Mesenchymal stem cell (in vitro differentiated cells and primary cell): ENCODE measurements at regions not wholly inside any gene's neighbourhood (a gene's known extent, or its start where the extent isn't known, plus 50 kb on each side); places are given as distances from the start of the nearest gene placed in this dataset.

Source experiments
- DNase-seq: peaks from one replicate; pipeline ENCODE4 v3.0.0-alpha.2; 2013
- H2AFZ ChIP-seq: one replicate; pipeline ENCODE4 v1.6.1; 2013; ENCODE audit warnings: low read depth, mild to moderate bottlenecking, control low read depth, inconsistent platforms, low read length, moderate library complexity
- H2AK5ac ChIP-seq: 2 replicates; pipeline ENCODE4 v1.6.1; 2013; ENCODE audit warnings: low read length, moderate library complexity, mild to moderate bottlenecking, inconsistent platforms; ENCODE audit not compliant: severe bottlenecking
- H2BK120ac ChIP-seq: one replicate; pipeline ENCODE4 v1.6.1; 2013; ENCODE audit warnings: low read depth, mild to moderate bottlenecking, inconsistent platforms, low read length, moderate library complexity
- H2BK12ac ChIP-seq, 2 experiments: one replicate each; pipeline ENCODE4 v1.6.1; 2013; ENCODE audit warnings: inconsistent platforms in 2 of 2, low read length in 2 of 2, mild to moderate bottlenecking in 2 of 2, moderate library complexity in 2 of 2, control low read depth in 1 of 2
- H2BK15ac ChIP-seq: one replicate; pipeline ENCODE4 v1.6.1; 2013; ENCODE audit warnings: mild to moderate bottlenecking, low read depth, inconsistent platforms; ENCODE audit not compliant: poor library complexity, severe bottlenecking
- H2BK5ac ChIP-seq: 2 replicates; pipeline ENCODE4 v1.6.1; 2013; ENCODE audit warnings: low read depth, mild to moderate bottlenecking, low read length, control low read depth, inconsistent platforms; ENCODE audit not compliant: poor library complexity, severe bottlenecking
- H3K14ac ChIP-seq, 2 experiments: one replicate each; pipeline ENCODE4 v1.6.1; 2013; ENCODE audit warnings: inconsistent platforms in 2 of 2, low read length in 2 of 2, control low read depth in 1 of 2, mild to moderate bottlenecking in 1 of 2, moderate library complexity in 1 of 2
- H3K18ac ChIP-seq, 2 experiments: one replicate each; pipeline ENCODE4 v1.6.1; 2013; ENCODE audit warnings: inconsistent platforms in 2 of 2, low read length in 2 of 2, control low read depth in 1 of 2, low read depth in 1 of 2, mild to moderate bottlenecking in 1 of 2
- H3K23ac ChIP-seq, 2 experiments: one replicate each; pipeline ENCODE4 v1.6.1; 2013; ENCODE audit warnings: inconsistent platforms in 2 of 2, low read length in 2 of 2, mild to moderate bottlenecking in 2 of 2, moderate library complexity in 2 of 2, control low read depth in 1 of 2
- H3K27ac ChIP-seq: 2 replicates; pipeline ENCODE4 v1.5.1; 2013; ENCODE audit warnings: mild to moderate bottlenecking, moderate library complexity, low read length, control low read depth, inconsistent platforms; ENCODE audit not compliant: poor library complexity, severe bottlenecking
- H3K27me3 ChIP-seq, 2 experiments: 2 replicates each; pipeline versions ENCODE4 v1.6.1 to v1.7.0; 2013; ENCODE audit warnings: low read length in 2 of 2, mild to moderate bottlenecking in 2 of 2, moderate library complexity in 2 of 2, control low read depth in 1 of 2, inconsistent platforms in 1 of 2; ENCODE audit not compliant: control insufficient read depth in 1 of 2, insufficient read depth in 1 of 2
- H3K36me3 ChIP-seq, 2 experiments: 2 replicates each; pipeline versions ENCODE4 v1.6.1 to v1.7.0; 2013; ENCODE audit warnings: low read length in 2 of 2, control low read depth in 1 of 2, inconsistent platforms in 1 of 2, low read depth in 1 of 2, mild to moderate bottlenecking in 1 of 2; ENCODE audit not compliant: insufficient read depth in 2 of 2, control insufficient read depth in 1 of 2
- H3K4ac ChIP-seq, 2 experiments: one replicate each; pipeline ENCODE4 v1.6.1; 2013; ENCODE audit warnings: inconsistent platforms in 2 of 2, low read length in 2 of 2, mild to moderate bottlenecking in 2 of 2, moderate library complexity in 2 of 2, control low read depth in 1 of 2, low read depth in 1 of 2
- H3K4me1 ChIP-seq: 2 replicates; pipeline ENCODE4 v1.6.1; 2013; ENCODE audit warnings: low read depth, low read length, control low read depth; ENCODE audit not compliant: control insufficient read depth, insufficient read depth
- H3K4me2 ChIP-seq: 2 replicates; pipeline ENCODE4 v1.6.1; 2013; ENCODE audit warnings: low read length, mild to moderate bottlenecking, inconsistent platforms; ENCODE audit not compliant: poor library complexity, severe bottlenecking
- H3K4me3 ChIP-seq, 2 experiments: 2 replicates each; pipeline versions ENCODE4 v1.5.1 to v1.7.0; 2013; ENCODE audit warnings: low read length in 2 of 2, mild to moderate bottlenecking in 2 of 2, control low read depth in 1 of 2, low read depth in 1 of 2; ENCODE audit not compliant: insufficient read depth in 1 of 2
- H3K79me1 ChIP-seq: replicated peaks from 2 replicates; pipeline ENCODE4 v1.6.1; 2013; ENCODE audit warnings: mild to moderate bottlenecking, control low read depth, low read length, inconsistent platforms; ENCODE audit not compliant: poor library complexity, severe bottlenecking
- H3K9ac ChIP-seq: 2 replicates; pipeline ENCODE4 v1.7.0; 2013; ENCODE audit warnings: mild to moderate bottlenecking, low read length, moderate library complexity
- H3K9me3 ChIP-seq: 2 replicates; pipeline ENCODE4 v1.7.0; 2013; ENCODE audit warnings: mild to moderate bottlenecking, low read length; ENCODE audit not compliant: control insufficient read depth
- H4K8ac ChIP-seq: one replicate; pipeline ENCODE4 v1.6.1; 2013; ENCODE audit warnings: inconsistent platforms, mild to moderate bottlenecking, low read length, moderate library complexity
- H4K91ac ChIP-seq: one replicate; pipeline ENCODE4 v1.6.1; 2013; ENCODE audit warnings: mild to moderate bottlenecking, low read length, inconsistent platforms
- WGBS: methylation state at CpG from one replicate; pipeline ENCODE4 v1.1.7; 2013; ENCODE audit warnings: mixed read lengths; 5-methylcytosine and 5-hydroxymethylcytosine counted together

DNA sequence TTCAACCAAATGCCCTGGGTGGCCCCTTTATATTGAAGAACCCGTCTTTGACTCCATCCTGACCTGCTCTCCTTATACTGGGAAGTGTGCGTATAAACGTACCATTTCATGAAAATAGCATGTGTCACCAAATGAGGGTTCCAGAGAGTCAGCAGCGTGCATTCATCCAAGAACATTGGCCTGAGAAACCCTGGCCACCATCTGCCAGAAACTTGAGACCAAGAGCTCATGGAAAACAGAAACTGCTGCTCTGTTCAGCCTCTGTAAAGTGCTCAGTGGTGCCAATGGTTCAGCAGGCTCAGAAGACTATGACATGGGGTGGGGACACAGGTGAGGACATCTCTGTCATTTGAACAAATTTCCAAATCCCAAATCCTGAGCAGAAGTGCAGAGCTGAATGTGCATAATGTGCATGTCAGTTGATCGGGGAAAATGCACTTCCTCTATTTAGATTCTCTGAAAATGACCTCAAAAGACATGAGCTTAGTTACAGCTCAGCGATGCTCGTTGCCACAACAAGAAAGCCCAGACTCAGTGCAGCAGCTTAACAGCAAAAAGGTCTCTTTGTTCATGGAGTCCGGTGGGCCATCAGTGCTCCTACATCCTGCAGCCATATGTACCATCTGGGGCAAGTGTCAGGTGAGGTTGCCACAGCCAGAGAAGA, 176.1 kb downstream of the ATPSCKMT start:
- H2BK5ac ChIP-seq = no peak overlapping the region
- H2BK120ac ChIP-seq = no peak overlapping the region
- no peak overlapping the region for H4K91ac ChIP-seq
- no peak overlapping the region for H4K8ac ChIP-seq
- no peak overlapping the region for H3K27ac ChIP-seq
- no peak overlapping the region for H3K4me3 ChIP-seq
- no peak overlapping the region for H3K9ac ChIP-seq
- 83% methylated on average over 8 of the region's 8 CpGs for WGBS
- H3K4me2 ChIP-seq = no peak overlapping the region
- DNase-seq = no peak
- peaks cover 13 to 14% of the 10 kb centered on the region in 2 experiments for H3K27me3 ChIP-seq
- no peak overlapping the region for H3K14ac ChIP-seq
- no peak overlapping the region for H3K23ac ChIP-seq
- H3K36me3 ChIP-seq = no peaks in the 10 kb centered on the region
- H3K4ac ChIP-seq = no peak overlapping the region
- H2BK12ac ChIP-seq = no peak overlapping the region
- no peak overlapping the region for H3K18ac ChIP-seq
- H2AFZ ChIP-seq = no peak overlapping the region
- H3K79me1 ChIP-seq = no peaks in the 10 kb centered on the region
- H2AK5ac ChIP-seq = no peak overlapping the region
- no peaks in the 10 kb centered on the region for H3K9me3 ChIP-seq
- H2BK15ac ChIP-seq = no peak overlapping the region
- no peaks in the 10 kb centered on the region for H3K4me1 ChIP-seq

DNA sequence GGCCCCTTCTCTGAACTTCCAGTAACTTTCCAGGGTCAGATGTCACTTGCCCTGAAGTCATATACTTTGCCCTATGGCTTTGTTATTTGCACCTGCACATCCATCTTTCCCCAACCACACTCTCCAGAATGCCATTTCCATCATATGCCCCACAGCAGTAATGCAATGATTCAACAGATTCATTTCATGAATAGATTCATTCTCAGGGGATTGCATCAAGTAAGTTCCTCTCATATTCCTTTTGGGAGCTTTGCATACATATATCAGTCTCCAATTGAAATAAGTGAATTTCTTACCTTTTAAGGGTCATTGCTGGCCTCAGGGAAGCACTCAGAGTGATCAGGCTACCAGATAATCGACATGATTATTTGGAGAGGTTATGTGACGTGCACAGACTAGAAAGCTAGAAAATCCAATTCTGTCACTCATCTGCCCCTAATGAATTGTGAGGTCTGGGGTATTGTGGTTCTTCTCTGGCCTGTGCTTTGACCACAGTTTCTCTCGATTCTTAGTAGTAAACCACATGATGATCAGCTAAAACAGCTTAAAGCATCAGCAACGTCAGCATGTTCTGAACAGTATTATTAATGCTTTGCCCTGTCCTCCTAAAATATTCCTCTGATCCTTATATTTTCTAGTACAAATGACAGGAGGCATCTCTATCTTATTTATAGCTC, 179.9 kb downstream of the ATPSCKMT start:
- Histone ChIP-seq H3K36me3 (no peaks in the 10 kb centered on the region), H3K9ac (no peak overlapping the region), H3K79me1 (no peaks in the 10 kb centered on the region), H2BK5ac (no peak overlapping the region), H4K91ac (no peak overlapping the region), H2AFZ (no peak overlapping the region), H2BK12ac (no peak overlapping the region), H3K14ac (no peak overlapping the region), H3K27me3 (peaks cover 3 to 13% of the 10 kb centered on the region in 2 experiments), H3K27ac (no peak overlapping the region), H3K4me1 (no peaks in the 10 kb centered on the region), H3K9me3 (no peaks in the 10 kb centered on the region), H3K23ac (no peak overlapping the region), H3K18ac (no peak overlapping the region), H4K8ac (no peak overlapping the region), H3K4ac (no peak overlapping the region), H2BK120ac (no peak overlapping the region), H3K4me2 (no peak overlapping the region), H3K4me3 (no peak overlapping the region), H2BK15ac (no peak overlapping the region), H2AK5ac (no peak overlapping the region)
- DNase-seq = no peak
- WGBS = 70% methylated on average over 4 of the region's 4 CpGs

DNA sequence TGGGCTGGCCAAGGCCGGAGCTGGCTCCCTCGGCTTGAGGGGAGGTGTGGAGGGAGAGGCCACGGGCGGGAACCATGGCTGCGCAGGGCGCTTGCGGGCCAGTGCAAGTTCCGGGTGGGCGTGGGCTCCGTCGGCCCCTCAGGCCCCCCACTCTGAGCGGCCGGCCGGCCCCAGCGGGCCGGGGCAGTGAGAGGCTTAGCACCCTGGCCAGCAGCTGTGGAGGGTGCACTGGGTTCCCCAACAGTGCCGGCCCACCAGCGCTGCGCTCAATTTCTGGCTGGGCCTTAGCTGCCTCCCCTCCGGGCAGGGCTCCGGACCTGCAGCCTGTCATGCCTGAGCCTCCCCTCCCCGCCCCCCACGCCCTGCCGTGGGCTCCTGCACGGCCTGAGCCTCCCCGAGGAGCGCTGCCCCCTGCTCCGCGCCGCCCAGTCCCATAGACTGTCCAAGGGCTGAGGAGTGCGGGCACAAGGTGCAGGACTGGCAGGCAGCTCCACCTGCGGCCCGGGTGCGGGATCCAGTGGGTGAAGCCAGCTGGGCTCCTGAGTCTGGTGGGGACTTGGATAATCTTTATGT, 184.2 kb downstream of the ATPSCKMT start:
- H4K8ac ChIP-seq = no peak overlapping the region
- H3K18ac ChIP-seq = no peak overlapping the region
- no peaks in the 10 kb centered on the region for H3K4me1 ChIP-seq
- WGBS = 95% methylated on average over 34 of the region's 34 CpGs
- H3K23ac ChIP-seq = no peak overlapping the region
- H2BK15ac ChIP-seq = no peak overlapping the region
- H3K79me1 ChIP-seq = no peaks in the 10 kb centered on the region
- H2AFZ ChIP-seq = no peak overlapping the region
- no peak overlapping the region for H4K91ac ChIP-seq
- H3K9me3 ChIP-seq = no peaks in the 10 kb centered on the region
- H3K36me3 ChIP-seq = no peaks in the 10 kb centered on the region
- H2AK5ac ChIP-seq = no peak overlapping the region
- H3K27ac ChIP-seq = no peak overlapping the region
- H3K4me3 ChIP-seq = no peak overlapping the region
- no peak overlapping the region for H3K4me2 ChIP-seq
- H3K9ac ChIP-seq = no peak overlapping the region
- no peak overlapping the region for H3K14ac ChIP-seq
- DNase-seq = no peak
- no peak overlapping the region for H2BK12ac ChIP-seq
- no peak overlapping the region for H2BK5ac ChIP-seq
- H2BK120ac ChIP-seq = no peak overlapping the region
- peaks cover 3 to 9% of the 10 kb centered on the region in 2 experiments for H3K27me3 ChIP-seq
- H3K4ac ChIP-seq = no peak overlapping the region

DNA sequence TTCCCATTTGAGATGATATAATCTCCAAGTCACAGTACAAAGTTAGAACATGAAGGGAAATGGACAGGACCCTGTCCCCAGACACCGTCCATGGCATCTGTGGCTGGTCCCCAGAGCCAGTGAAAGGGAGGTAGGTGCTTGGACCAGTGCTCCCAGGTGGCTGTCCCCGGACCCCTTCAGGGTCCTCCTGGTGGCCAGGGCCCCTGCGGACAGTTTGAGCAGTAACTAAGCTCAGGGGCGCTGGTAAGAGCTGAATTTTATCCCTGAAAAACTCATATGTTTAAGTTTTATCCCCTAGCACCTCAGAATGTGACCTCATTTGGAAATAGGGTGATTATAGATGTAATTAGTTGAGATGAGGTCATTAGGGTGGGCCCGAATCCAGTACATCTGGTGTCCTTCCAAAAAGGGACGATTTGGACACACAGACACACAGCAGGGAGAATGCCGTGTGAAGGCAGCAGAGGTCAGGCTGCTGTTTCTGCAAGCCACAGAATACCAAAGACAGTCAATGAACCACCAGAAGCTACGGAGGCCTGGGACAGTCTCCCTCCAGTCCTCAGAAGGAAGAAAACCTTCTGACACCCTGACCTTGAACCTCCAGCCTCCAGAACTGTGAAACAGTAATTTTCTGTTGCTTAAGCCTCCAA, 185.0 kb downstream of the ATPSCKMT start:
- H2BK120ac ChIP-seq = no peak overlapping the region
- H3K9ac ChIP-seq = no peak overlapping the region
- no peak overlapping the region for H3K23ac ChIP-seq
- H2AFZ ChIP-seq = no peak overlapping the region
- peaks cover 3 to 8% of the 10 kb centered on the region in 2 experiments for H3K27me3 ChIP-seq
- H4K91ac ChIP-seq = no peak overlapping the region
- H3K4me1 ChIP-seq = no peaks in the 10 kb centered on the region
- no peak overlapping the region for H3K18ac ChIP-seq
- no peak overlapping the region for H2BK15ac ChIP-seq
- no peak overlapping the region for H3K4ac ChIP-seq
- H3K27ac ChIP-seq = no peak overlapping the region
- no peak overlapping the region for H4K8ac ChIP-seq
- H3K4me2 ChIP-seq = no peak overlapping the region
- H3K9me3 ChIP-seq = no peaks in the 10 kb centered on the region
- no peak overlapping the region for H3K4me3 ChIP-seq
- H2BK5ac ChIP-seq = no peak overlapping the region
- no peaks in the 10 kb centered on the region for H3K79me1 ChIP-seq
- 80% methylated on average over 7 of the region's 8 CpGs for whole genome bisulfite sequencing
- H3K36me3 ChIP-seq = no peaks in the 10 kb centered on the region
- H2BK12ac ChIP-seq = no peak overlapping the region
- H3K14ac ChIP-seq = no peak overlapping the region
- DNase-seq = no peak
- H2AK5ac ChIP-seq = no peak overlapping the region
